Mesenchymal stem cell (in vitro differentiated cells and primary cell): ENCODE measurements at regions not wholly inside any gene's neighbourhood (a gene's known extent, or its start where the extent isn't known, plus 50 kb on each side); places are given as distances from the start of the nearest gene placed in this dataset.
"Not testable (repeated sequence)": the region's sequence is repeated elsewhere in the genome, so short reads cannot be mapped to it uniquely, and the experiment has no call there.

Experiments
- DNase-seq: peaks from one replicate; pipeline ENCODE4 v3.0.0-alpha.2; 2013
- H2AFZ ChIP-seq: one replicate; pipeline ENCODE4 v1.6.1; 2013; ENCODE audit warnings: low read depth, mild to moderate bottlenecking, control low read depth, inconsistent platforms, low read length, moderate library complexity
- H2AK5ac ChIP-seq: 2 replicates; pipeline ENCODE4 v1.6.1; 2013; ENCODE audit warnings: low read length, moderate library complexity, mild to moderate bottlenecking, inconsistent platforms; ENCODE audit not compliant: severe bottlenecking
- H2BK120ac ChIP-seq: one replicate; pipeline ENCODE4 v1.6.1; 2013; ENCODE audit warnings: low read depth, mild to moderate bottlenecking, inconsistent platforms, low read length, moderate library complexity
- H2BK12ac ChIP-seq, 2 experiments: one replicate each; pipeline ENCODE4 v1.6.1; 2013; ENCODE audit warnings: inconsistent platforms in 2 of 2, low read length in 2 of 2, mild to moderate bottlenecking in 2 of 2, moderate library complexity in 2 of 2, control low read depth in 1 of 2
- H2BK15ac ChIP-seq: one replicate; pipeline ENCODE4 v1.6.1; 2013; ENCODE audit warnings: mild to moderate bottlenecking, low read depth, inconsistent platforms; ENCODE audit not compliant: poor library complexity, severe bottlenecking
- H2BK5ac ChIP-seq: 2 replicates; pipeline ENCODE4 v1.6.1; 2013; ENCODE audit warnings: low read depth, mild to moderate bottlenecking, low read length, control low read depth, inconsistent platforms; ENCODE audit not compliant: poor library complexity, severe bottlenecking
- H3K14ac ChIP-seq, 2 experiments: one replicate each; pipeline ENCODE4 v1.6.1; 2013; ENCODE audit warnings: inconsistent platforms in 2 of 2, low read length in 2 of 2, control low read depth in 1 of 2, mild to moderate bottlenecking in 1 of 2, moderate library complexity in 1 of 2
- H3K18ac ChIP-seq, 2 experiments: one replicate each; pipeline ENCODE4 v1.6.1; 2013; ENCODE audit warnings: inconsistent platforms in 2 of 2, low read length in 2 of 2, control low read depth in 1 of 2, low read depth in 1 of 2, mild to moderate bottlenecking in 1 of 2
- H3K23ac ChIP-seq, 2 experiments: one replicate each; pipeline ENCODE4 v1.6.1; 2013; ENCODE audit warnings: inconsistent platforms in 2 of 2, low read length in 2 of 2, mild to moderate bottlenecking in 2 of 2, moderate library complexity in 2 of 2, control low read depth in 1 of 2
- H3K27ac ChIP-seq: 2 replicates; pipeline ENCODE4 v1.5.1; 2013; ENCODE audit warnings: mild to moderate bottlenecking, moderate library complexity, low read length, control low read depth, inconsistent platforms; ENCODE audit not compliant: poor library complexity, severe bottlenecking
- H3K27me3 ChIP-seq, 2 experiments: 2 replicates each; pipeline versions ENCODE4 v1.6.1 to v1.7.0; 2013; ENCODE audit warnings: low read length in 2 of 2, mild to moderate bottlenecking in 2 of 2, moderate library complexity in 2 of 2, control low read depth in 1 of 2, inconsistent platforms in 1 of 2; ENCODE audit not compliant: control insufficient read depth in 1 of 2, insufficient read depth in 1 of 2
- H3K36me3 ChIP-seq, 2 experiments: 2 replicates each; pipeline versions ENCODE4 v1.6.1 to v1.7.0; 2013; ENCODE audit warnings: low read length in 2 of 2, control low read depth in 1 of 2, inconsistent platforms in 1 of 2, low read depth in 1 of 2, mild to moderate bottlenecking in 1 of 2; ENCODE audit not compliant: insufficient read depth in 2 of 2, control insufficient read depth in 1 of 2
- H3K4ac ChIP-seq, 2 experiments: one replicate each; pipeline ENCODE4 v1.6.1; 2013; ENCODE audit warnings: inconsistent platforms in 2 of 2, low read length in 2 of 2, mild to moderate bottlenecking in 2 of 2, moderate library complexity in 2 of 2, control low read depth in 1 of 2, low read depth in 1 of 2
- H3K4me1 ChIP-seq: 2 replicates; pipeline ENCODE4 v1.6.1; 2013; ENCODE audit warnings: low read depth, low read length, control low read depth; ENCODE audit not compliant: control insufficient read depth, insufficient read depth
- H3K4me2 ChIP-seq: 2 replicates; pipeline ENCODE4 v1.6.1; 2013; ENCODE audit warnings: low read length, mild to moderate bottlenecking, inconsistent platforms; ENCODE audit not compliant: poor library complexity, severe bottlenecking
- H3K4me3 ChIP-seq, 2 experiments: 2 replicates each; pipeline versions ENCODE4 v1.5.1 to v1.7.0; 2013; ENCODE audit warnings: low read length in 2 of 2, mild to moderate bottlenecking in 2 of 2, control low read depth in 1 of 2, low read depth in 1 of 2; ENCODE audit not compliant: insufficient read depth in 1 of 2
- H3K79me1 ChIP-seq: replicated peaks from 2 replicates; pipeline ENCODE4 v1.6.1; 2013; ENCODE audit warnings: mild to moderate bottlenecking, control low read depth, low read length, inconsistent platforms; ENCODE audit not compliant: poor library complexity, severe bottlenecking
- H3K9ac ChIP-seq: 2 replicates; pipeline ENCODE4 v1.7.0; 2013; ENCODE audit warnings: mild to moderate bottlenecking, low read length, moderate library complexity
- H3K9me3 ChIP-seq: 2 replicates; pipeline ENCODE4 v1.7.0; 2013; ENCODE audit warnings: mild to moderate bottlenecking, low read length; ENCODE audit not compliant: control insufficient read depth
- H4K8ac ChIP-seq: one replicate; pipeline ENCODE4 v1.6.1; 2013; ENCODE audit warnings: inconsistent platforms, mild to moderate bottlenecking, low read length, moderate library complexity
- H4K91ac ChIP-seq: one replicate; pipeline ENCODE4 v1.6.1; 2013; ENCODE audit warnings: mild to moderate bottlenecking, low read length, inconsistent platforms
- WGBS: methylation state at CpG from one replicate; pipeline ENCODE4 v1.1.7; 2013; ENCODE audit warnings: mixed read lengths; 5-methylcytosine and 5-hydroxymethylcytosine counted together

GRCh38 chr18:14985291-14986013 is 237.5 kb downstream of the ANKRD30B start:
- 84% methylated on average over 20 of the region's 20 CpGs for WGBS
- not testable (repeated sequence) for H3K4me2 ChIP-seq, H3K4me3 ChIP-seq

GRCh38 chr18:14987377-14987776 is 239.4 kb downstream of the ANKRD30B start:
- H4K91ac ChIP-seq, H2AFZ ChIP-seq, DNase-seq, H2BK120ac ChIP-seq, H2AK5ac ChIP-seq, H3K18ac ChIP-seq, H3K9ac ChIP-seq, H3K4me1 ChIP-seq, H3K27ac ChIP-seq, H4K8ac ChIP-seq, H3K27me3 ChIP-seq, H3K4me2 ChIP-seq, H3K4ac ChIP-seq, H3K14ac ChIP-seq, H3K36me3 ChIP-seq, H2BK12ac ChIP-seq, H3K4me3 ChIP-seq, H3K79me1 ChIP-seq, H2BK15ac ChIP-seq, H2BK5ac ChIP-seq, H3K9me3 ChIP-seq, H3K23ac ChIP-seq: not testable (repeated sequence)
- 38% methylated on average over 3 of the region's 3 CpGs for WGBS

More at GRCh38 chr18:14985291-14986013, 237.5 kb downstream of the ANKRD30B start:
- not testable (repeated sequence) for H2BK120ac ChIP-seq, H4K91ac ChIP-seq, H3K36me3 ChIP-seq, DNase-seq, H2BK12ac ChIP-seq, H2BK5ac ChIP-seq, H3K23ac ChIP-seq, H3K14ac ChIP-seq, H2AFZ ChIP-seq, H3K9ac ChIP-seq, H2AK5ac ChIP-seq, H3K18ac ChIP-seq, H3K27me3 ChIP-seq, H4K8ac ChIP-seq, H3K27ac ChIP-seq, H3K9me3 ChIP-seq, H3K4me1 ChIP-seq, H2BK15ac ChIP-seq, H3K4ac ChIP-seq, H3K79me1 ChIP-seq

DNA sequence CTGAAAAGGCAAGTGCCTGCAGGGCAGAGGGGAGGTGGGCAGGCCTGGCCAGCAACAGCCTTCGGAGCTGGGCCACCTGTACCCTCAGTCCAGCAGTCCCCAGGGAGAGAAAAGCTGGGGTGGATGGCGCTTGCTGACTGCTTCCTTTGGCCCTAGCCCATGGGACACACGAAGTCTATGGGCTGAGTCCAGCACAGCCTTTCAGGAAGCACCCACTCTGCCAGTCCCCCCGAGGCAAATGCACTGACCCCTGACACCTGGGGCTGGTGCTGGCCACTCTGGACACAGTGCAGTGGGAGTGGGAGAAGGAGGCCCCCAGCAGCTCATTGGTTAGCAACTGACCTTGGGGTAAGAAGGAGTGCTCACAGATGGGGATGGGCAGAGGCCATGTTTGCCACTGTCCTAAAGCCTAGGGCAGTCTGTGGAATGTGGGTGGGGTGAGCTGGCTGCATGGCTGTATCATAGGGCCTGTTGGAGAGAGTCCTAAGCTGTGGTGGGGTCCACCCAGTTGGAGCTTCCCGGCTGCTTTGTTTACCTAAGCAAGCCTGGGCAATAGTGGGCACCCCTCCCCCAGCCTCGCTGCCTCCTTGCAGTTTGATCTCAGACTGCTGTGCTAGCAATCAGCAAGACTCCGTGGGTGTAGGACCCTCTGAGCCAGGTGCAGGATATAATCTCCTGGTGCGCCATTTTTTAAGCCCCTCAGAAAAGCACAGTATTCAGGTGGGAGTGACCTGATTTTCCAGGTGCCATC is 240.2 kb downstream of the ANKRD30B start:
- H3K36me3 ChIP-seq, H3K79me1 ChIP-seq, H3K14ac ChIP-seq, H3K4me3 ChIP-seq, H4K8ac ChIP-seq, H2BK15ac ChIP-seq, H3K27ac ChIP-seq, H3K23ac ChIP-seq, H2AK5ac ChIP-seq, H2BK5ac ChIP-seq, H4K91ac ChIP-seq, H2BK120ac ChIP-seq, H3K4ac ChIP-seq, H2BK12ac ChIP-seq, H2AFZ ChIP-seq, H3K4me2 ChIP-seq, H3K4me1 ChIP-seq, H3K9me3 ChIP-seq, H3K27me3 ChIP-seq, H3K9ac ChIP-seq, DNase-seq, H3K18ac ChIP-seq: not testable (repeated sequence)
- 44% methylated on average over 7 of the region's 8 CpGs for WGBS

GRCh38 chr18:14989569-14989968 is 241.6 kb downstream of the ANKRD30B start:
- not testable (repeated sequence) for H3K9me3 ChIP-seq, H3K4me3 ChIP-seq, H3K27me3 ChIP-seq, H3K14ac ChIP-seq, H3K23ac ChIP-seq, H3K18ac ChIP-seq, H3K36me3 ChIP-seq, H3K27ac ChIP-seq, H2AK5ac ChIP-seq, H2BK15ac ChIP-seq, H3K4ac ChIP-seq, H3K4me1 ChIP-seq, H3K4me2 ChIP-seq, H2BK120ac ChIP-seq, H2BK5ac ChIP-seq, H4K91ac ChIP-seq, H3K9ac ChIP-seq, DNase-seq, H4K8ac ChIP-seq, H2AFZ ChIP-seq, H2BK12ac ChIP-seq, H3K79me1 ChIP-seq
- WGBS = 43% methylated on average over 3 of the region's 3 CpGs
